T-cell (primary cell): ENCODE measurements at regions not wholly inside any gene's neighbourhood (a gene's known extent, or its start where the extent isn't known, plus 50 kb on each side); places are given as distances from the start of the nearest gene placed in this dataset.

Experiments
- ATAC-seq, 4 experiments: fragments of 200-7000 bp in 3 of 4; fragments of 150-1000 bp in 1 of 4; cut with Tn5 transposase; replicated peaks in 1 of 4; 1 replicate in 3 of 4; 2 replicates in 1 of 4; pipeline ENCODE4 v1.10.0; 2021; ENCODE audit warnings: moderate library complexity in 3 of 4, mild to moderate bottlenecking in 2 of 4, moderate number of reproducible peaks in 1 of 4
- CTCF ChIA-PET, 2 donors: fragments of 300-600 bp; sonication (Branson Sonifier 250); formaldehyde crosslinking; loops; one replicate each; lab custom pipeline; 2022; ENCODE audit warnings: antibody characterized with exemption in 2 of 2; lab: Charles Lee
- POLR2A ChIA-PET, 2 donors: fragments of 300-600 bp; sonication (Branson Sonifier 250); formaldehyde crosslinking; loops; one replicate each; lab custom pipeline; 2022; ENCODE audit warnings: antibody characterized with exemption in 2 of 2; lab: Charles Lee
- DNase-seq, 35 experiments: peaks; one replicate each; pipeline versions ENCODE4 v3.0.0 to v3.0.0-alpha.2; 2013 to 2023
- H3K27ac ChIP-seq: one replicate; pipeline ENCODE4 v1.5.1; 2013; ENCODE audit warnings: low read length
- H3K27me3 ChIP-seq, 2 experiments: replicated peaks in 1 of 2; 1 replicate in 1 of 2; 2 replicates in 1 of 2; pipeline versions ENCODE4 v1.6.1 to v1.7.0; 2013; ENCODE audit warnings: low read length in 1 of 2, mixed read lengths in 1 of 2; ENCODE audit not compliant: control insufficient read depth in 2 of 2, insufficient read depth in 2 of 2; ENCODE audit errors: extremely low read depth in 1 of 2
- H3K36me3 ChIP-seq, 2 donors: 1 replicate in 1 of 2; 2 replicates in 1 of 2; pipeline versions ENCODE4 v1.6.1 to v1.7.0; 2013; ENCODE audit warnings: low read length in 1 of 2; ENCODE audit not compliant: control insufficient read depth in 2 of 2, insufficient read depth in 1 of 2; ENCODE audit errors: extremely low read depth in 1 of 2
- H3K4me1 ChIP-seq, 2 experiments: 1 replicate in 1 of 2; 2 replicates in 1 of 2; pipeline versions ENCODE4 v1.6.1 to v1.7.0; 2013; ENCODE audit warnings: low read length in 2 of 2, mixed read lengths in 1 of 2; ENCODE audit not compliant: insufficient read depth in 2 of 2, control insufficient read depth in 1 of 2; ENCODE audit errors: extremely low read depth in 1 of 2
- H3K4me3 ChIP-seq, 2 donors: 1 replicate in 1 of 2; 2 replicates in 1 of 2; pipeline versions ENCODE4 v1.5.1 to v1.7.0; 2013; ENCODE audit warnings: mild to moderate bottlenecking in 2 of 2, low read length in 1 of 2, moderate library complexity in 1 of 2; ENCODE audit not compliant: control insufficient read depth in 1 of 2; ENCODE audit errors: extremely low read depth in 1 of 2
- H3K9me3 ChIP-seq: 2 replicates; pipeline ENCODE4 v1.7.0; 2013
- H3K27ac Mint-ChIP-seq, 2 donors: one replicate each; pipeline ENCODE4 v1.8.0; 2020 to 2021; ENCODE audit warnings: mild to moderate bottlenecking in 2 of 2, mixed read lengths in 2 of 2
- H3K27me3 Mint-ChIP-seq, 2 donors: one replicate each; pipeline ENCODE4 v1.8.0; 2021 to 2022; ENCODE audit warnings: mixed read lengths in 2 of 2
- H3K36me3 Mint-ChIP-seq: one replicate; pipeline ENCODE4 v1.8.0; 2021; ENCODE audit warnings: mixed read lengths
- H3K4me1 Mint-ChIP-seq, 3 donors: one replicate each; pipeline ENCODE4 v1.8.0; 2020 to 2022; ENCODE audit warnings: mixed read lengths in 3 of 3, mild to moderate bottlenecking in 1 of 3
- H3K4me3 Mint-ChIP-seq, 3 donors: one replicate each; pipeline ENCODE4 v1.8.0; 2020 to 2022; ENCODE audit warnings: mild to moderate bottlenecking in 3 of 3, mixed read lengths in 3 of 3, moderate library complexity in 3 of 3
- H3K9me3 Mint-ChIP-seq, 3 donors: one replicate each; pipeline ENCODE4 v1.8.0; 2020 to 2022; ENCODE audit warnings: mixed read lengths in 3 of 3
- WGBS: methylation state at CpG from one replicate; pipeline ENCODE4 v1.1.5; 2013; ENCODE audit warnings: missing lambda C conversion rate; ENCODE audit not compliant: insufficient coverage; 5-methylcytosine and 5-hydroxymethylcytosine counted together

GRCh38 chr10:15453926-15454325 lies 82.8 kb upstream of the FAM171A1 start:
- 64% methylated on average over 2 of the region's 3 CpGs for WGBS
- Mint-ChIP-seq H3K36me3 (no peaks in the 10 kb centered on the region), H3K27ac (no peak overlapping the region), H3K4me3 (no peak overlapping the region), H3K27me3 (peaks cover 30 to 38% of the 10 kb centered on the region in 2 donors), H3K4me1 (peaks cover 7% of the 10 kb centered on the region in 3 donors), H3K9me3 (no peaks in the 10 kb centered on the region)
- ATAC-seq, result no peak
- no peak for DNase-seq
- Histone ChIP-seq H3K27me3 (peaks cover 0 to 15% of the 10 kb centered on the region in 2 experiments), H3K4me1 (peaks cover 2 to 7% of the 10 kb centered on the region in 2 experiments), H3K36me3 (no peaks in the 10 kb centered on the region), H3K4me3 (no peak overlapping the region), H3K27ac (no peak overlapping the region), H3K9me3 (no peaks in the 10 kb centered on the region)
- ChIA-PET POLR2A (no interaction called here), CTCF (no interaction called here)

- H3K4me3 ChIP-seq, result no peak overlapping the region
- 72% methylated on average over 4 of the region's 5 CpGs for WGBS
- H3K27ac Mint-ChIP-seq, result no peak overlapping the region
- H3K27me3 Mint-ChIP-seq, result peaks cover 30 to 38% of the 10 kb centered on the region in 2 donors
- peaks cover 2 to 3% (median 3%) of the 10 kb centered on the region in 3 donors for H3K4me1 Mint-ChIP-seq
- H3K27me3 ChIP-seq, result peaks cover 0 to 13% of the 10 kb centered on the region in 2 experiments
- peaks cover 0 to 2% of the 10 kb centered on the region in 2 experiments for H3K4me1 ChIP-seq
- no peaks in the 10 kb centered on the region for H3K9me3 Mint-ChIP-seq
- ATAC-seq, result no peak
- H3K36me3 Mint-ChIP-seq, result no peaks in the 10 kb centered on the region
- DNase-seq, result no peak
- H3K36me3 ChIP-seq, result no peaks in the 10 kb centered on the region
- ChIA-PET CTCF (no interaction called here), POLR2A (no interaction called here)
- H3K4me3 Mint-ChIP-seq, result no peak overlapping the region
- no peak overlapping the region for H3K27ac ChIP-seq
- H3K9me3 ChIP-seq, result no peaks in the 10 kb centered on the region
Observed at GRCh38 chr10:15453457-15453856, 82.4 kb upstream of the FAM171A1 start.

GRCh38 chr10:15452545-15452944 lies 81.5 kb upstream of the FAM171A1 start:
- no peak for ATAC-seq
- CTCF ChIA-PET, result no interaction called here

GRCh38 chr10:15451137-15452094 lies 80.3 kb upstream of the FAM171A1 start:
- Mint-ChIP-seq H3K4me3 (no peak overlapping the region), H3K36me3 (no peaks in the 10 kb centered on the region), H3K9me3 (no peaks in the 10 kb centered on the region), H3K27me3 (peaks cover 26 to 38% of the 10 kb centered on the region in 2 donors), H3K27ac (no peak overlapping the region), H3K4me1 (no peaks in the 10 kb centered on the region)
- DNase-seq (no peak), ATAC-seq (no peak)
- CTCF ChIA-PET, result no interaction called here
- H3K36me3 ChIP-seq, result no peaks in the 10 kb centered on the region
- H3K9me3 ChIP-seq, result no peaks in the 10 kb centered on the region
- H3K27ac ChIP-seq, result no peak overlapping the region
- POLR2A ChIA-PET, result no interaction called here
- peaks cover 0 to 10% of the 10 kb centered on the region in 2 experiments for H3K27me3 ChIP-seq
- H3K4me3 ChIP-seq, result no peak overlapping the region
- no peaks in the 10 kb centered on the region for H3K4me1 ChIP-seq
- 22% methylated on average over 1 of the region's 5 CpGs for WGBS

More at GRCh38 chr10:15452545-15452944, 81.5 kb upstream of the FAM171A1 start:
- no peak overlapping the region for H3K4me3 Mint-ChIP-seq
- no peaks in the 10 kb centered on the region for H3K36me3 Mint-ChIP-seq
- H3K9me3 Mint-ChIP-seq, result no peaks in the 10 kb centered on the region
- DNase-seq, result no peak
- Histone ChIP-seq H3K9me3 (no peaks in the 10 kb centered on the region), H3K27ac (no peak overlapping the region), H3K4me1 (no peaks in the 10 kb centered on the region), H3K27me3 (peaks cover 0 to 12% of the 10 kb centered on the region in 2 experiments), H3K4me3 (no peak overlapping the region), H3K36me3 (no peaks in the 10 kb centered on the region)
- H3K4me1 Mint-ChIP-seq, result no peaks in the 10 kb centered on the region
- 84% methylated on average over 4 of the region's 5 CpGs for WGBS
- no peak overlapping the region for H3K27ac Mint-ChIP-seq
- H3K27me3 Mint-ChIP-seq, result peaks cover 33 to 38% of the 10 kb centered on the region in 2 donors
- POLR2A ChIA-PET, result no interaction called here

GRCh38 chr10:15448598-15448997 lies 77.5 kb upstream of the FAM171A1 start:
- H3K9me3 Mint-ChIP-seq, result no peaks in the 10 kb centered on the region
- 92% methylated on average over 3 of the region's 9 CpGs for WGBS
- H3K27me3 Mint-ChIP-seq, result peaks cover 32 to 35% of the 10 kb centered on the region in 2 donors
- Histone ChIP-seq H3K27me3 (peaks cover 0 to 11% of the 10 kb centered on the region in 2 experiments), H3K36me3 (no peaks in the 10 kb centered on the region), H3K27ac (no peak overlapping the region), H3K9me3 (no peaks in the 10 kb centered on the region), H3K4me3 (no peak overlapping the region), H3K4me1 (no peaks in the 10 kb centered on the region)
- no peaks in the 10 kb centered on the region for H3K36me3 Mint-ChIP-seq
- ChIA-PET CTCF (interaction anchor here (0.6 kb wide), 2 partner anchors 11 to 28 kb away, joined by 3 to 4 read pairs; no protein-coding TSS in a partner anchor), POLR2A (no interaction called here)
- H3K27ac Mint-ChIP-seq, result no peak overlapping the region
- no peaks in the 10 kb centered on the region for H3K4me1 Mint-ChIP-seq
- no peak overlapping the region for H3K4me3 Mint-ChIP-seq
- no peak for ATAC-seq
- no peak for DNase-seq

- Histone ChIP-seq H3K27ac (no peak overlapping the region), H3K36me3 (no peaks in the 10 kb centered on the region), H3K9me3 (no peaks in the 10 kb centered on the region), H3K4me3 (no peak overlapping the region), H3K27me3 (peaks cover 0 to 13% of the 10 kb centered on the region in 2 experiments), H3K4me1 (no peaks in the 10 kb centered on the region)
- no peak overlapping the region for H3K27ac Mint-ChIP-seq
- H3K9me3 Mint-ChIP-seq, result no peaks in the 10 kb centered on the region
- ChIA-PET POLR2A (interaction anchor here (0.6 to 0.7 kb wide), 2 partner anchors 67 to 959 kb away, joined by 4 to 5 read pairs; no protein-coding TSS in a partner anchor), CTCF (interaction anchor here (0.7 to 0.9 kb wide), 2 partner anchors 263 to 1334 kb away, joined by 3 to 4 read pairs; no protein-coding TSS in a partner anchor)
- no peak overlapping the region for H3K4me3 Mint-ChIP-seq
- DNase-seq, result no peak
- WGBS, result no CpG with 5 or more reads among the region's 1 CpG
- ATAC-seq, result no peak
- H3K36me3 Mint-ChIP-seq, result no peaks in the 10 kb centered on the region
- peaks cover 24 to 25% of the 10 kb centered on the region in 2 donors for H3K27me3 Mint-ChIP-seq
- no peaks in the 10 kb centered on the region for H3K4me1 Mint-ChIP-seq
Observed at GRCh38 chr10:15445006-15445390, 73.9 kb upstream of the FAM171A1 start.
